UCSD-AML1 (cell line): ENCODE measurements at regions not wholly inside any gene's neighbourhood (a gene's known extent, or its start where the extent isn't known, plus 50 kb on each side); places are given as distances from the start of the nearest gene placed in this dataset.

ENCODE experiments used
- DNase-seq: peaks from one replicate; lab custom pipeline; 2025; ENCODE audit not compliant: unreplicated experiment; lab: John Stamatoyannopoulos, UW

- DNase-seq, result no peak
These were observed 195.8 kb downstream of the PTEN start for GRCh38 chr10:88059190-88059589.

- DNase-seq, result no peak
These were observed 197.3 kb downstream of the PTEN start for GRCh38 chr10:88060762-88061161.

DNA sequence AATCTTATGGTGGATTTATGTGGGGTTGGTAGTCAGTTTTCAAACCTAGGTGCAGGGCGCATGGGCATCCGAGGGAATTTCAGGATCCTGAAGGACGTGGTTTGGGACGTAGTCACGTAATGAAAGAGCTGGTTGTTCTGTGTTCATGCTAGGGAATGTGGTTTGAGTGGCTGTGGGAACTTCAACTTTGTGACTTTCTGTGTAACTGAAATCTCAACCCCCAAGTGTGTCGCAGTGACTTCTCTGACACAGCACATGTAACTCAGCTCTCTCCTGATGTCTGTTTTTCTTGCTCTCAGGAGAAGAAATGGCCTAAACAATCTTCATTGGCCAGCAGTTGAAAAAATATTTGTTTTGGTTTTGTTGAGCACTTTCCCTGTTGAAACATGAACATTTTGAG lies 199.0 kb downstream of the PTEN start:
- no peak for DNase-seq

DNA sequence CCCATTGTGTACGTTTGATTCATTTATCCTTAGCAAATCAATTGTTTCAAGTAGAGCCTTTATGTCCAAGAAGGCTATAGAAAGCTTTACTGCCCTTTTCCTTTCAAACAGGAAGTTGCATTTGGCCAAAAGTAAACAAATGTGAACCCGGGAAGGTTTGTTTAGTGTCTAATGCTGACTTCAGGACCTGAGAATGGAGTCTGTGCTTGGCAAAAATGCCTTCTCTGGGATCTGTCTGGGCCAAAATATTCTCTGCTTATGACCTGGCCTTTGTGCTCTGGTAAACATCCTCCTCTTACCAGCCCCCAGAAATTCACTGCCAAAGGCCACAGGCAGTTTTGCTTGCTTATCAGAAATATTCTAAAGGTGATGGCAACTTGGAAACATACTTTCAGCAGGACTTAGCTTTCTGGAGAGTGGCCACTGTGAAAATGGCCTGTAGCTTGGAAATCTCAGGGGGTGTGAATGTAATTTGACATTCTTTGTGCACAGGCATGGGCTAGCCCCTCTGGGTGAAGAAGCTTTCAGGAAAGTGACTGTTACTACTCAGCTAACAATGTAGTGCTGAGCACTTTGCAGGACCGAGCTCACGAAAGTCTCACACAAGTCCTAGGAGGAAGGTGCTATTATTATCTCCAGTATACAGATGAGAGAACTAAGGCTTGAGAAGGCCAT lies 199.5 kb downstream of the PTEN start:
- DNase-seq, result no peak

DNA sequence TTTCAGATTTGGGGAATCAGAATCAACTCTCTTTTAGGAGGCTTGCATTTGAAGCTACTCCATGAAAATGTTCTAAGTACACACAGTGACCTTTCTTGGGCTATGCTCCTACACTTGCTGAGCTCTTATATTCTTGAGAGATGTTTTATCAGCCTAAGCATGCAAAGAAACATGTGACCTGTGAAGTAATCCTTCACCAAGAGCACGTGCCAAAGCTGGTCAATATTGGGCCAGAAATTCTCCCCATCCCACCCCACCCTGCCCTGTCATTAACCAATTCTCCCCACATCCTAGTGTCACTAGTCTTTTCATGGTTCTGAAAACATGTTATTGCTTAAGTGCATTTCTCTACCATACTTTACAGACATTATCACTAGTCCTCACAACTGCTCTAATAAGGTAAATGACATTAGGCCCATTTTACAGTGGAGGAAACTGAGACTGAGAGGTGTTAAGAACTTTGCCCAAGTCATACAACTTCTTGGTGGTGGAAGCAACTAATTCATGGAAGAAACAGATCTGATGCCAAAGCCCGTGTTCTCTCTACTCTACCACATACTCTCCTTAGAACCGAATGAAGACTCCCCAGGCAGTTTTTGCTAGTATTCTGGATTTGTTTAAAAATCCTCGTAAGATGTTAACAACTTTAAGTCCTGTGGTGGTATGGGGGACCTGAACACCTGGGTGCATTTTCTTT lies 200.6 kb downstream of the PTEN start:
- DNase-seq, result no peak

DNA sequence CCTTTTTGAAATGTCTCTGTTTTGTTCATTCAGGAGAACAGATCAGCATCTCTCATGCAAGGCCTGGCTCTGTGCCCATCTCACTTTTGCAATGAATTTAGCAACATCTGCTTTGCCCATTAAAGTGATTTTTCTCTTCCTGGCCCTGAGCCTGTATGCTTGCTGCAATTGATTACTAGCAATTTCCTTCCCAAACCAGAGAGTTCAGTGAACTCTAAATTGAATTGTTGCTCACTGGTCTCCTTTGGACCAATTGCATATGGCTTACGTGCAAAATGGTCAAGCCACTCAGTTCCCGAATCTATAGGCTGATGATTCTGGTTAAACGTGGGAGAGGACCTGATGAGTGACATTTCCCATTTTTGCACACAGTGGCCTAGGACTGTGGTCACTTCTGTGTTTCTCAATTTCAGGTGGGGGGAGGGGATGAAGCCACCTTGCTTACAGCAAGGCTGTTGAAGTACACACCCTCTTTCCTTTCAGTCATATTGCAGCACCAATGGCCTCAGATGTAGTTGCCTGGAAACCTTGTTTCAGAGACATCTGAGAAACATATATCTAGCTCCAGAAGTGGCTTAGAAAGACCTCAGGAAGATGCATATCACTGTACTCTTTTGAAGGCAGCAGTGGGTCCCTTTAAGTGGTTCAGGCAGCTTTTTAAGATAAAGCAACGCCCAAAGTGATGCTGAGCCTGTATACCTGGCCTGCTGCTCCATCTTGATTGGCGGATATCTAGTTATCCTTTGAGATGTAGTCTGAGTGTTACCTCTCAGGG lies 201.4 kb downstream of the PTEN start:
- DNase-seq, result peak; percentile 62

- DNase-seq, result no peak
These were observed 202.1 kb downstream of the PTEN start for GRCh38 chr10:88065383-88066049.

- no peak for DNase-seq
These were observed 202.9 kb downstream of the PTEN start for GRCh38 chr10:88066319-88066718.

- peak; percentile 36 for DNase-seq
These were observed 203.5 kb downstream of the PTEN start for GRCh38 chr10:88066876-88067275.

DNA sequence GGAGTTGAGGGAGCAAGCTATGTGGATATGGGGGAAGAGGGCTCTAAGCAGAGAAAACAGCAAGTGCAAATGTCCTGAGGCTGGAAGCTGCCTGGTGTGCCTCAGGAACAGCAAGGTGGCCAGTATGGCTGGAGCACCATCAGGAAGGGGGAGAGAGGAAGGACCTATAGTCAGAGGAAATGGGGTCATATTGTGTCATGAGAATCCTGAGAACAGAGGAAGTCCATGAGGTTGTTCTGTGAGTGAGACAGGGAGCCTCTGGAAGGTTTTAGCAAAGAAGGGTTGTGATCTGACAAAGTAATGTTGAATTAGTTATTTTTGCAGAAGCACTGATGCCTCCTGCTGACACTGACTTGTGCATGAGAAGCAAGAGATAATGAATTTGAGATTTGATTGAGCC lies 204.3 kb downstream of the PTEN start:
- DNase-seq, result no peak

DNA sequence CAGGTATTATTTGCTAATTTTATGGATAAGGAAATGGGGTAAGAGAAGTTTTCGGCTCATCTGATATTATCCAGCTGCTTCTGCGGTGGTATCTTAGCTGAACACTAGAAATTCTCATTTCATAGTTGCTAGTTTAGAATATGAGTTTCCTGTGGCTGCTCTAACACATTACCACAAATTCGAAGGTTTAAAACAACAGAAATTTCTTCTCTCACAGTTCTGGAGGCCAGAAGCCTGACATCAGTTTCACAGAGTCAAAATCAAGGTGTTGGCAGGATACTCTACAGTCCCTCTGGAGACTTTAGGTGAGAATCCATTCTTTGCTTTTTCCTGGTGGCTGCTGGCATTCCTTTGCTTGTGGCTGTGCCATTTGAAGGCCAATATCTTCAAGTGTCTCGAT lies 205.9 kb downstream of the PTEN start:
- DNase-seq, result no peak

DNA sequence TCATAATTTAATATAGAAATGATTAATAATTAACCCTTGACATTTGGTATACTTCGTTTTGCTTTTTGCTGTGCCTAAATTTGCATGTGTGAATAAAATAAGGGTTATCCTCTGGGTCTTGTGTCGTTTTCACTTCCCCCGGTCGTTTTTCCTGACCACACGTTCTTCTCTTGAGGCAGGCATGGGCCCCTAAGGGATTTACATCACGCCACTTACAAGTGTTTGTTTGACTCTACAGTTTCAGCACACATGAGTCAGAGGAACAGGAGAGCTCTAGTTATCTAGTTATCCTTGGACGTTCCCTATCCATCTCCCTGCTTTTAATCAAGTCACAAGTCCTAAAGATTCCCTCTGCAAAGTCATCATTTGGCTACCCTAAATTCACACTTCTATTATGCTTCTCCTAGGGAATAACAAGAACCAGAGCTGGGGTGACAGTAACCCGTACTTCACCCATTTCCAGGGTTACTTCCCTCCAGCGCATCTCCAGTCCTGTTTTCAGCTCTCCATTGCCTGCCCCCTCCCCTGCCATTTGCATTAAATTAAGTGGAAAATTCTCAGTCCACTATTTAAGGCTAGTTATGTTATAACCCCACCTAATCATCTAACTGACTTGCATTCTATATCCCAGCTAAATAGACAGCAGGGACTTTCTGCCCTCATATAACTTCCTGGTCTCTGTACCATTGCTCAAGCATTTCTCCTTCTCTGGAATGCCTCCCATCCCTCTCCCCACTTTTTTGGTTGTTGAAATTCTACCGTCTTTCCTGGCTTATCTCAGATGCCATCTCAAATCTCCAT lies 206.9 kb downstream of the PTEN start:
- DNase-seq, result no peak

DNA sequence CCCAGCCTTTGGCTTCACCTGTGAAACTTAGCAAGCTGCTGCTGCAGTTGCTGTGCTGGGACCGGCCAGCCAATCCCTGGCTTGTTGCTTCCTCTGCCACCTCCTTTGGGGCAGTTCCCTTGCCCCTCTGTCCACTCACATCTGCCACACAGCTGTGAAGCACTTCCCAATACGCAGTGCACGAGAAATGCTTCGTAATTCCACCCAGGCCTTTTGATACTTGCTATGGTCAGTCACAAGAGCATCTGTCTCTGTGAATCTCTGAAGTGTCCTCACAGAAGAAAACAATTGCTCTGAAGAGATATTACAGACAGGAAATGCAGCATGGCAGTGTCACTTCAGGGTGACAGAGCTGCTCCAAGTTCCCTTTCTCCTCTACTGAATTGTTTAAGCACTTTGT lies 208.5 kb downstream of the PTEN start:
- no peak for DNase-seq

DNA sequence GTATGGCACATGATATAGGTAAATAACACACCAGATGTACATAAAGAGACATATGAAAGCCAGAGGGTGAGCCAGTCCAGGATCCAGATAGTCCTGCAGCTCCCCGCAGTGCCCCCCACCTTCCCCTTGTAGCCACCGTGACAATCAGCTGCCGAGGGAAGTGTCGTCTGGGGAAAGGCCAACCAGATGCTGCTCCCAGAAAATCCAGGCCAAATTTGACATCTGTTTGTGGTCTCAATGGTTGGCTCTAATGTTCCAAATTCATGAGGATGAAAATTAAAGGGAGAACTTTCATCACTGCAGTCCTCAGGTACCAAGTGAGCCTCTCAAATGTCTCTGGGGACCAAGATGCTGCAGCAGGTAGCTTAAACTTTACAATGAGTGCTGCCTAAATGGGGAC lies 210.3 kb downstream of the PTEN start:
- no peak for DNase-seq

GRCh38 chr10:88074971-88075370 lies 211.5 kb downstream of the PTEN start:
- no peak for DNase-seq

DNA sequence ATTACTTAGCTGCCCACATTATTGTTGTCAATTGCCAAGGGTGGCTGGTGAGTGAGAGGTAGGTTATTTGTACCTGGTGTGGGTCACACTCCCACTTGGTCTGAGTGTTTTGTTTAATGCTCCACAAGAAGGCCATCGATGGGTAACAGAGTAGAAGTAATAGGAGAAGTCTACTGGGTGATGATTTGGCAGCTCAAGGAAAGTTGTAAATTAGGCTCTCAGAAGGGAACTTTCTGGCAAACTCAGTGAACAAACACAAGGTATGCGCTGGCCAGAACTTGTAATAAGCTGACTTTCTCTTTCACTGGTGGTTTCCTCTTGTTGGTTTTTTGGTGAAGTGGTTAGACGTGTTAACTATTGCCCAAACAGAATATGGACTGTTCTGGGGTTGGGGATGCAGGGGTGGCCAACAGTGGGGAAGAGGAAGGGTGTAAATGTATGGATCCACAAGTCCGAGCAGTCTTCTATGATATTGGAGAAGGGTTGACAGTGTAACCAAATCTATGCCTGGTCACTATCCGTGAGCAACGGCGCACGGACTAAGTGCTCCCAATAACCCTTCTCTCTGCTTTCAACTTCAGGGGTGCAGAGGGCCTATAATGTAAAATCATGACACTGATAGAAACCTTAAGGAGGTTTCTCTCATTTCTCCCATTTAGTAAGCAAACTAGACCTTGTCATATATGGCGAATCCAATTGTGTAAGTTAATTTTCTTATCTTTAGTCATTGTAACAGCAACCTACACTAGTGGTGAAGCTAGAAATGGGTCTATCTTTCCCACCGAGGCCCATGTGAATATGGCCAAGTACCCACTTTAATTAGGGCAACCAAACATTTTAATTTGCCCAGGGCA lies 212.8 kb downstream of the PTEN start:
- no peak for DNase-seq

DNA sequence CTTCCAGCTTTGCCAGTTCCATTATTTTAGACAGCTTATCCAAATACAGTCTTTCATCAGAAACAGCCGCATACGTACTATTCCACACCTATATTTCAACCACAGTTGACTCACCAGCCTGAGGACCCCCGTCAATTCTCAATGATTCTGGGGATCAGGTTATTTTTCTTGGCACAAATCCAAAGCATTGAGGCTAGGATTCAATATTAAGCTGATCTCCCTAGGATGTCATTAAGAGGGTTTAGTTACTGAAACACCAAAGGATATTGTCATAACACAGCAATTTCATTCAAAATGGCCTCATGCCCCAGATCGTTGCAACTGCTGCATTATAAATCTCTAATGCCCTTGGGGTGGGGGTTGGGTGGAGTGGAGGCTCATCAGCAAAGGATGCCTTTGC lies 214.6 kb downstream of the PTEN start:
- DNase-seq, result no peak

- no peak for DNase-seq
These were observed 216.8 kb downstream of the PTEN start for GRCh38 chr10:88080213-88080612.

- DNase-seq, result no peak
These were observed 218.1 kb downstream of the PTEN start for GRCh38 chr10:88081457-88082054.
